NT2/D1 (cell line): ENCODE measurements at regions not wholly inside any gene's neighbourhood (a gene's known extent, or its start where the extent isn't known, plus 50 kb on each side); places are given as distances from the start of the nearest gene placed in this dataset.

Experiments used
- DNase-seq: peaks from one replicate; pipeline ENCODE4 v3.0.0-alpha.2; 2011; ENCODE audit warnings: low read depth, low spot score
- H3K27me3 ChIP-seq: 2 replicates; pipeline ENCODE4 v1.6.0; 2011; ENCODE audit warnings: mild to moderate bottlenecking; ENCODE audit not compliant: insufficient read length, insufficient read depth
- H3K36me3 ChIP-seq: 2 replicates; pipeline ENCODE4 v1.6.1; 2011; ENCODE audit warnings: mild to moderate bottlenecking, low read length, mixed read lengths; ENCODE audit not compliant: insufficient read depth, insufficient read length
- H3K4me1 ChIP-seq: 2 replicates; pipeline ENCODE4 v1.5.1; 2011; ENCODE audit not compliant: insufficient read depth, insufficient read length
- H3K4me3 ChIP-seq: 2 replicates; pipeline ENCODE4 v1.5.1; 2011; ENCODE audit warnings: low read depth; ENCODE audit not compliant: insufficient read length
- H3K9ac ChIP-seq: 2 replicates; pipeline ENCODE4 v1.6.0; 2011; ENCODE audit warnings: low read depth; ENCODE audit not compliant: insufficient read length
- H3K9me3 ChIP-seq: 2 replicates; pipeline ENCODE4 v1.5.1; 2011; ENCODE audit warnings: mild to moderate bottlenecking, low read length; ENCODE audit not compliant: insufficient read depth
- SUZ12 ChIP-seq: IDR thresholded peaks from 2 replicates; pipeline ENCODE4 v1.6.1; 2011; ENCODE audit not compliant: insufficient read length, insufficient read depth; ENCODE audit errors: extremely low read depth
- YY1 ChIP-seq: IDR thresholded peaks from 2 replicates; pipeline ENCODE4 v1.6.1; 2011; ENCODE audit not compliant: insufficient read length, insufficient read depth
- ZNF274 ChIP-seq: IDR thresholded peaks from 2 replicates; pipeline ENCODE4 v1.6.1; 2011; ENCODE audit warnings: mild to moderate bottlenecking, low read depth, low read length

GRCh38 chr20:11853359-11853758 is 64.3 kb upstream of the BTBD3 start:
- Histone ChIP-seq H3K9ac (no peak overlapping the region), H3K4me3 (no peak overlapping the region), H3K4me1 (no peaks in the 10 kb centered on the region), H3K36me3 (no peaks in the 10 kb centered on the region), H3K27me3 (no peaks in the 10 kb centered on the region), H3K9me3 (no peaks in the 10 kb centered on the region)
- no peak for DNase-seq
- TF ChIP-seq ZNF274, result no peak
- no peak for TF ChIP-seq YY1
- no peak for TF ChIP-seq SUZ12

GRCh38 chr20:11861479-11861878 is 56.2 kb upstream of the BTBD3 start:
- DNase-seq, result no peak
- Histone ChIP-seq H3K27me3 (no peaks in the 10 kb centered on the region), H3K4me3 (no peak overlapping the region), H3K36me3 (no peaks in the 10 kb centered on the region), H3K4me1 (no peaks in the 10 kb centered on the region), H3K9me3 (no peaks in the 10 kb centered on the region), H3K9ac (no peak overlapping the region)
- TF ChIP-seq SUZ12 (no peak), YY1 (no peak), ZNF274 (no peak)

GRCh38 chr20:11867291-11867919 is 50.3 kb upstream of the BTBD3 start:
- H3K36me3 ChIP-seq, result no peaks in the 10 kb centered on the region
- H3K4me1 ChIP-seq, result no peaks in the 10 kb centered on the region
- no peak overlapping the region for H3K4me3 ChIP-seq
- no peak overlapping the region for H3K9ac ChIP-seq
- no peaks in the 10 kb centered on the region for H3K27me3 ChIP-seq
- H3K9me3 ChIP-seq, result no peaks in the 10 kb centered on the region
- TF ChIP-seq YY1, result no peak
- TF ChIP-seq ZNF274, result no peak
- no peak for TF ChIP-seq SUZ12
- DNase-seq, result no peak
